ENCODE measurements at regions not wholly inside any gene's neighbourhood (a gene's known extent, or its start where the extent isn't known, plus 50 kb on each side); places are given as distances from the start of the nearest gene placed in this dataset.

- no peak for TF ChIP-seq EZH2 (IDR thresholded peaks at IDR 0.05)
- no peak for TF ChIP-seq POLR2AphosphoS5 (IDR thresholded peaks at IDR 0.05; ENCODE audit: borderline replicate concordance, low read depth, low read length)
These were observed 121.0 kb upstream of the CXADR start for GRCh38 chr21:17391811-17392340.

Data from SK-N-MC (cell line).